ENCODE measurements at regions not wholly inside any gene's neighbourhood (a gene's known extent, or its start where the extent isn't known, plus 50 kb on each side); places are given as distances from the start of the nearest gene placed in this dataset.

DNA sequence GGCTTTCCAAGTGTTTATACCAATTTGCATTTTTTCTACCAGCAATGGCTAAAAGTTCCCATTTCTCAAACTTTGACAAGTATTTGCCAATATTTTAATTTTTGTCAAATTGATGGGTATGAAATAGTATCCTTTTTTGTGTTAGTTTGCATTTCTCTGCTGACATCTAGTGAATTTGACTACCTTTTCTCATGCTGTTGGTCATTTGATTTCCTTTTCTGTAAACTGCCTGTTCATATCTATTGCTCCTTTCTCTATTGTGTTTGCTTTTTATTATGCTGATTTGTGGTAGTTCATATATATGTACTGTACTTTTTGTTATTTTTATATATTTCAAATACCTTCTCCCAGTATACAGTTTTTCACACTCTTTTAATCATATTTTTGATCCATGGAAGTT is 149.4 kb downstream of the PMAIP1 start (continued):
- TF ChIP-seq, protein P1, sequence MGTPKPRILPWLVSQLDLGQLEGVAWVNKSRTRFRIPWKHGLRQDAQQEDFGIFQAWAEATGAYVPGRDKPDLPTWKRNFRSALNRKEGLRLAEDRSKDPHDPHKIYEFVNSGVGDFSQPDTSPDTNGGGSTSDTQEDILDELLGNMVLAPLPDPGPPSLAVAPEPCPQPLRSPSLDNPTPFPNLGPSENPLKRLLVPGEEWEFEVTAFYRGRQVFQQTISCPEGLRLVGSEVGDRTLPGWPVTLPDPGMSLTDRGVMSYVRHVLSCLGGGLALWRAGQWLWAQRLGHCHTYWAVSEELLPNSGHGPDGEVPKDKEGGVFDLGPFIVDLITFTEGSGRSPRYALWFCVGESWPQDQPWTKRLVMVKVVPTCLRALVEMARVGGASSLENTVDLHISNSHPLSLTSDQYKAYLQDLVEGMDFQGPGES (IDR thresholded peaks at IDR 0.05; ENCODE audit: low read depth, low read length), result no peak

DNA sequence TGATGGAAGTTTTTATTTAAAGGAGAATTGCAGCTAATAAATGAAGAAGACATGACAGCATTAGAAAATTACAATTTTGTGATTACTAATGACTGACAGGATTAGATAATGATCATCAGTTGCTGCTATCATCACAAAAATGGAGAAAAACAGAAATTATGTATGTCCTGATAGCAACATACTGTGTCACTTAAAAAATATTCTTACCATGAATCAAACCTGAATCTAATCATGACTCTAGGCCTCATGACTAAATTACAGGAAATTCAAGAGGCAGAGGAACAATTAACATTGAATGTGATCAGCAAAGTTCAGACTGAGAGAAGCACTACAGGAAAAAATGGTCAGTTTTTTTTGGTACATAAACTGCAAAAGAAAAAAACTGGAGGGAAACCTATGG is 147.8 kb downstream of the PMAIP1 start:
- H3K79me2 ChIP-seq (ENCODE audit: insufficient read depth), result no peaks in the 10 kb centered on the region
- H3K36me3 ChIP-seq (replicated peaks in 1 of 2; ENCODE audit: control insufficient read depth in 1 of 2, insufficient read depth in 2 of 2, low read length in 1 of 2), result no peaks in the 10 kb centered on the region
- H3K9me3 ChIP-seq, result no peaks in the 10 kb centered on the region
- no peak overlapping the region for H3K9ac ChIP-seq
- DNase-seq, result no peak
- no peaks in the 10 kb centered on the region for H4K20me1 ChIP-seq (ENCODE audit: insufficient read depth)
- H3K9me2 ChIP-seq, result no peaks in the 10 kb centered on the region
- peaks cover 0 to 25% of the 10 kb centered on the region in 2 experiments; a peak in 1 of 4 replicates for H3K4me1 ChIP-seq (ENCODE audit: control insufficient read depth in 1 of 2, insufficient read depth in 2 of 2, low read depth in 1 of 2, low read length in 1 of 2)
- H3K27ac ChIP-seq (ENCODE audit: low read depth in 2 of 2, low read length in 1 of 2), result peak overlapping the region in 1 of 2 experiments; percentile 47; a peak in 2 of 4 replicates
- ChIA-PET CTCF (interaction anchor here (1.2 kb wide), 1 partner anchor 21 kb away, joined by 3 read pairs; no protein-coding TSS in a partner anchor), POLR2A (no interaction called here)
- H2AFZ ChIP-seq (ENCODE audit: low read depth), result no peak overlapping the region
- no peak overlapping the region for H3K4me3 ChIP-seq (ENCODE audit: low read depth in 2 of 2, low read length in 1 of 2)
- no peaks in the 10 kb centered on the region for H3K27me3 ChIP-seq (ENCODE audit: insufficient read depth)
- TF ChIP-seq RAD21 (IDR thresholded peaks at IDR 0.05; ENCODE audit: low read length) (no peak), TCF12 (IDR thresholded peaks at IDR 0.05) (peak; percentile 71), SMC3 (IDR thresholded peaks at IDR 0.05; ENCODE audit: low read depth, low read length) (no peak), TEAD4 (IDR thresholded peaks at IDR 0.05; ENCODE audit: borderline replicate concordance, insufficient read depth) (0 out of 2 replicates have a peak, but pooled peaks have one; percentile 36), RFX5 (IDR thresholded peaks at IDR 0.05; ENCODE audit: low read length) (no peak), GABPA (IDR thresholded peaks at IDR 0.05; ENCODE audit: low read depth) (no peak), USF2 (IDR thresholded peaks at IDR 0.05; ENCODE audit: borderline replicate concordance, low read depth, low read length) (no peak), FOSL2 (IDR thresholded peaks at IDR 0.05; ENCODE audit: borderline replicate concordance, low read depth) (peak; percentile 49; the same call in 1 of the 2 replicates), POLR2AphosphoS5 (IDR thresholded peaks at IDR 0.05; ENCODE audit: low read depth, low read length) (no peak), FOXM1 (IDR thresholded peaks at IDR 0.05; ENCODE audit: low read depth) (no peak), NFIC (IDR thresholded peaks at IDR 0.05; ENCODE audit: borderline replicate concordance) (no peak), JUND (IDR thresholded peaks at IDR 0.05) (peak; percentile 51), MEF2A (IDR thresholded peaks at IDR 0.05; ENCODE audit: borderline replicate concordance, low read depth) (no peak; the same call in 1 of the 2 replicates), TAF1 (IDR thresholded peaks at IDR 0.05; ENCODE audit: borderline replicate concordance, low read depth, low read length) (no peak), GATA2 (CRISPR knock-in tag; IDR thresholded peaks at IDR 0.05) (no peak), RCOR1 (IDR thresholded peaks at IDR 0.05; ENCODE audit: low read length) (no peak), FOXJ3 (CRISPR knock-in tag; IDR thresholded peaks at IDR 0.05) (no peak), EP300 (IDR thresholded peaks at IDR 0.05; ENCODE audit: borderline replicate concordance in 1 of 2, low read depth in 1 of 2, low read length in 1 of 2) (peak in 1 of 2 experiments; percentile 59; a peak in 1 of 4 replicates), USF1 (IDR thresholded peaks at IDR 0.05; ENCODE audit: borderline replicate concordance, low read depth) (no peak), MAX (IDR thresholded peaks at IDR 0.05; ENCODE audit: low read depth) (no peak), YY1 (IDR thresholded peaks at IDR 0.05; ENCODE audit: low read depth) (no peak), NRF1 (IDR thresholded peaks at IDR 0.05; ENCODE audit: low read depth, low read length) (no peak), EZH2phosphoT487 (IDR thresholded peaks at IDR 0.05; ENCODE audit: borderline replicate concordance, low read depth) (no peak), SIN3A (IDR thresholded peaks at IDR 0.05; ENCODE audit: borderline replicate concordance, low read depth, low read length) (no peak)
- TF ChIP-seq, protein P2, sequence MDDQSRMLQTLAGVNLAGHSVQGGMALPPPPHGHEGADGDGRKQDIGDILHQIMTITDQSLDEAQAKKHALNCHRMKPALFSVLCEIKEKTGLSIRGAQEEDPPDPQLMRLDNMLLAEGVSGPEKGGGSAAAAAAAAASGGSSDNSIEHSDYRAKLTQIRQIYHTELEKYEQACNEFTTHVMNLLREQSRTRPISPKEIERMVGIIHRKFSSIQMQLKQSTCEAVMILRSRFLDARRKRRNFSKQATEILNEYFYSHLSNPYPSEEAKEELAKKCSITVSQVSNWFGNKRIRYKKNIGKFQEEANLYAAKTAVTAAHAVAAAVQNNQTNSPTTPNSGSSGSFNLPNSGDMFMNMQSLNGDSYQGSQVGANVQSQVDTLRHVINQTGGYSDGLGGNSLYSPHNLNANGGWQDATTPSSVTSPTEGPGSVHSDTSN (IDR thresholded peaks at IDR 0.05), result peak; percentile 74
- TF ChIP-seq, protein P1 (IDR thresholded peaks at IDR 0.05; ENCODE audit: low read depth, low read length), result no peak
- TF ChIP-seq, protein P3, sequence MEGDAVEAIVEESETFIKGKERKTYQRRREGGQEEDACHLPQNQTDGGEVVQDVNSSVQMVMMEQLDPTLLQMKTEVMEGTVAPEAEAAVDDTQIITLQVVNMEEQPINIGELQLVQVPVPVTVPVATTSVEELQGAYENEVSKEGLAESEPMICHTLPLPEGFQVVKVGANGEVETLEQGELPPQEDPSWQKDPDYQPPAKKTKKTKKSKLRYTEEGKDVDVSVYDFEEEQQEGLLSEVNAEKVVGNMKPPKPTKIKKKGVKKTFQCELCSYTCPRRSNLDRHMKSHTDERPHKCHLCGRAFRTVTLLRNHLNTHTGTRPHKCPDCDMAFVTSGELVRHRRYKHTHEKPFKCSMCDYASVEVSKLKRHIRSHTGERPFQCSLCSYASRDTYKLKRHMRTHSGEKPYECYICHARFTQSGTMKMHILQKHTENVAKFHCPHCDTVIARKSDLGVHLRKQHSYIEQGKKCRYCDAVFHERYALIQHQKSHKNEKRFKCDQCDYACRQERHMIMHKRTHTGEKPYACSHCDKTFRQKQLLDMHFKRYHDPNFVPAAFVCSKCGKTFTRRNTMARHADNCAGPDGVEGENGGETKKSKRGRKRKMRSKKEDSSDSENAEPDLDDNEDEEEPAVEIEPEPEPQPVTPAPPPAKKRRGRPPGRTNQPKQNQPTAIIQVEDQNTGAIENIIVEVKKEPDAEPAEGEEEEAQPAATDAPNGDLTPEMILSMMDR (IDR thresholded peaks at IDR 0.05), result no peak
- H3K4me2 ChIP-seq, result no peak overlapping the region
- peaks cover 28% of the 10 kb centered on the region for H3F3A ChIP-seq (replicated peaks; ENCODE audit: insufficient read depth)
